GM10248 (cell line): ENCODE measurements at regions not wholly inside any gene's neighbourhood (a gene's known extent, or its start where the extent isn't known, plus 50 kb on each side); places are given as distances from the start of the nearest gene placed in this dataset.

Experiments
- CTCF ChIA-PET: fragments of 300-600 bp; sonication (Branson Sonifier 250); formaldehyde crosslinking; extraction: SDS; loops from one replicate; lab custom pipeline; 2021; ENCODE audit warnings: antibody characterized with exemption; lab: Yijun Ruan, JAX
- POLR2A ChIA-PET: fragments of 350-650 bp; sonication (Branson Sonifier 250); formaldehyde crosslinking; extraction: SDS; loops from one replicate; lab custom pipeline; 2020; ENCODE audit warnings: antibody characterized with exemption; lab: Yijun Ruan, JAX
- DNase-seq: peaks from one replicate; pipeline ENCODE4 v3.0.0; 2012; ENCODE audit errors: extremely low spot score
- CTCF ChIP-seq: IDR thresholded peaks from 2 replicates; pipeline ENCODE4 v1.5.1; 2012; ENCODE audit warnings: mild to moderate bottlenecking, low read depth; ENCODE audit errors: extremely low read depth, missing control alignments, control extremely low read depth

- CTCF ChIA-PET = interaction anchor here (1.0 kb wide), 1 partner anchor 9 kb away, joined by 7 read pairs; no protein-coding TSS in a partner anchor
- TF ChIP-seq CTCF = no peak
- no peak for DNase-seq
- POLR2A ChIA-PET = no interaction called here
Observed at GRCh38 chr18:72942766-72943165, 75.0 kb upstream of the NETO1 start.

GRCh38 chr18:72940986-72941385, 73.2 kb upstream of the NETO1 start:
- no peak for TF ChIP-seq CTCF
- ChIA-PET CTCF (no interaction called here), POLR2A (no interaction called here)
- no peak for DNase-seq

GRCh38 chr18:72940509-72940908, 72.7 kb upstream of the NETO1 start:
- no peak for DNase-seq
- ChIA-PET POLR2A (no interaction called here), CTCF (no interaction called here)
- TF ChIP-seq CTCF = no peak

- DNase-seq = no peak
- ChIA-PET POLR2A (no interaction called here), CTCF (interaction anchor here (1.3 kb wide), 1 partner anchor 9 kb away, joined by 4 read pairs; no protein-coding TSS in a partner anchor)
- no peak for TF ChIP-seq CTCF
Observed at GRCh38 chr18:72935744-72936143, 68.0 kb upstream of the NETO1 start.

- ChIA-PET POLR2A (no interaction called here), CTCF (no interaction called here)
- DNase-seq = no peak
- TF ChIP-seq CTCF = no peak
Observed at GRCh38 chr18:72922895-72923294, 55.1 kb upstream of the NETO1 start.
